C4-2B (cell line): ENCODE measurements at regions not wholly inside any gene's neighbourhood (a gene's known extent, or its start where the extent isn't known, plus 50 kb on each side); places are given as distances from the start of the nearest gene placed in this dataset.

Experiments
- H3K27ac ChIP-seq: fragments of 450-650 bp; 2 replicates; pipeline ENCODE4 v1.5.1; 2017
- ZFX ChIP-seq: fragments of 450-650 bp; IDR thresholded peaks from 2 replicates; pipeline ENCODE4 v1.6.1; 2017
- TF ChIP-seq, protein P1 (sequence below): fragments of 450-650 bp; conservative IDR thresholded peaks from 2 replicates; pipeline ENCODE4 v1.5.1; 2017; ENCODE audit warnings: mild to moderate bottlenecking

DNA sequence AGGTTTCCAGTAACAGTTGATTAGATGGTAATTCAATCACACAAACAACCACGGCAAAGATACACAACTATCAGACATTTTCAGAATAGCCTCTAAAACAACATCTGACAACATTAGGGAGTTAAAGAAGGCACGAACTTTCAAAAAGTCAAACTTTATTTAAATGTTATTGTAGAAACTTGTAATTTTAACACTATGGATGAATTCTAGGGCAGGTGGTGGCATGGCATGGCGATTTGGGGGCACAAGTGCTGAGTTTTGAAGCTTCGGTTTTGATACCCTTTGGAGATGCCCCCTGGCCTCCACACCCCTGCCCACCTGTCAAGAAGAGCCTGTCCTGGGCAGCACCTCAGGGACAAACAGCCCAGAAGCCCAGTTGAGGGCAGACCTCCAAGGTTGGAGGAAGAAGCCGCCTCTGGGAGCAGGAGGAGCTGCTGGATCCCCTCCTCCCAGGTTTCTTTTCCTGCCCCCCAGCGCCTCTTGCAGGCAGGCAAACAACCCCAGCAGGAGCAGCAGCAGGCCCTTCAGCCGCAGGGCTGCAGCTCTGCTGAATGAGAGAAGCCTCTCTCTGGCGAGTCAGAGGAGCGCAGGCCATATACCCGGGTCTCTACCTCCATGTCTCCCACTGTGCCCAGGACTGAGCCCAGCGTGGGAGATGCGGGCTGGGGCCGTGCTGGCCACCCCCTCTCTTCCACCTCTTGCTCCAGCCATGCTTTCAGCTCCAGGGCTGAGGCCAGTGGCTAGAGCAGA lies 102.1 kb upstream of the IGLL5 start:
- H3K27ac ChIP-seq, result no peak overlapping the region
- no peak for TF ChIP-seq ZFX
- TF ChIP-seq, protein P1, sequence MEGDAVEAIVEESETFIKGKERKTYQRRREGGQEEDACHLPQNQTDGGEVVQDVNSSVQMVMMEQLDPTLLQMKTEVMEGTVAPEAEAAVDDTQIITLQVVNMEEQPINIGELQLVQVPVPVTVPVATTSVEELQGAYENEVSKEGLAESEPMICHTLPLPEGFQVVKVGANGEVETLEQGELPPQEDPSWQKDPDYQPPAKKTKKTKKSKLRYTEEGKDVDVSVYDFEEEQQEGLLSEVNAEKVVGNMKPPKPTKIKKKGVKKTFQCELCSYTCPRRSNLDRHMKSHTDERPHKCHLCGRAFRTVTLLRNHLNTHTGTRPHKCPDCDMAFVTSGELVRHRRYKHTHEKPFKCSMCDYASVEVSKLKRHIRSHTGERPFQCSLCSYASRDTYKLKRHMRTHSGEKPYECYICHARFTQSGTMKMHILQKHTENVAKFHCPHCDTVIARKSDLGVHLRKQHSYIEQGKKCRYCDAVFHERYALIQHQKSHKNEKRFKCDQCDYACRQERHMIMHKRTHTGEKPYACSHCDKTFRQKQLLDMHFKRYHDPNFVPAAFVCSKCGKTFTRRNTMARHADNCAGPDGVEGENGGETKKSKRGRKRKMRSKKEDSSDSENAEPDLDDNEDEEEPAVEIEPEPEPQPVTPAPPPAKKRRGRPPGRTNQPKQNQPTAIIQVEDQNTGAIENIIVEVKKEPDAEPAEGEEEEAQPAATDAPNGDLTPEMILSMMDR, result no peak

DNA sequence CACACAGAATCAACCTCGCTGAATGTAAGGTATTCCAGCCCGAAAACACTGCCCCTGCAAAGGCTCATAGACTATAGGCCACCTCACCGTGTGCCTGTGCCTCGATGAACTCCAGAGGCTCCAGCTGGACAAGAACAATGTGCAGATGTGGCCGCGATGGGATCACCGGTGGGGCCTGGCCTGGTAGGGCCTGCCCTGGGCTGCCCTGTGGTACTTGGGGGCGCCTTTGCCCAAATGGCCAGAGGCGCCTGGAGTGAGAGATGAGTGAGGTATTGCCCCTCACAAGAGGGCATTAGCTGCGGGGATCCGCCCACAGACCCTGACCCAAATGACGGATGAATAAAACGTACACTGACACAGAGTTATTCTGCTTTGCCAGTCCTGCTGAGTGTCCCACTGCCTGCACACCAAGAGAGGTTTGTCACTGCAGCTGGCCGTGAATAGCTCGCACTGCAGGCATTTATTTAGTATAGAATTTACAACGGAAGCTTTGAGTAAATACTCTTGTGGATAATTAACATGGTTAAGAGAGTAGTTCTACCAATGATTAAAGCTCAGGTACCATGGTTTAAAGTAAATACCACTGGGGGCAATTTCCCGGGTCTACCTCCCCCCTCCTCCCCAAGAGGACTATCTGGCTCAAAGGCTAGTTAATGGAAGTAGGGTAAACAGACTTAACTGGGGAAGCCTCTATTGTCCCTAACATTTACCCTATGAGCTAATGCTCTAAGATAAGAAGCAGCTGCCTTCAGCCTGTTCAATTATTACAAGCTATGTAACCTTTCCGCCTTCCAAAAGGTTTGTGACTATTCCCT lies 101.1 kb upstream of the IGLL5 start:
- no peak for TF ChIP-seq ZFX
- TF ChIP-seq, protein P1, result no peak
- no peak overlapping the region for H3K27ac ChIP-seq

GRCh38 chr22:22787151-22787550 lies 100.5 kb upstream of the IGLL5 start:
- TF ChIP-seq, protein P1, result no peak
- no peak for TF ChIP-seq ZFX
- no peak overlapping the region for H3K27ac ChIP-seq

- TF ChIP-seq ZFX, result no peak
- TF ChIP-seq, protein P1, result peak; percentile 97
- H3K27ac ChIP-seq, result no peak overlapping the region
Measured at GRCh38 chr22:22787786-22788459, 99.7 kb upstream of the IGLL5 start.

GRCh38 chr22:22788460-22789037 lies 99.1 kb upstream of the IGLL5 start:
- TF ChIP-seq ZFX, result no peak
- TF ChIP-seq, protein P1, result peak; percentile 77
- no peak overlapping the region for H3K27ac ChIP-seq

- TF ChIP-seq ZFX, result no peak
- TF ChIP-seq, protein P1, result no peak
- H3K27ac ChIP-seq, result no peak overlapping the region
Measured at GRCh38 chr22:22789233-22789921, 98.2 kb upstream of the IGLL5 start.
